A549 (cell line): ENCODE measurements at regions not wholly inside any gene's neighbourhood (a gene's known extent, or its start where the extent isn't known, plus 50 kb on each side); places are given as distances from the start of the nearest gene placed in this dataset.

Experiments used
- ATAC-seq, 2 experiments: fragments of 200-7000 bp in 1 of 2; fragments of >200 bp in 1 of 2; cut with Nextera tagmentation in 1 of 2; cut with Tn5 transposase in 1 of 2; 3 replicates each; pipeline versions ENCODE4 v1.8.0 to v1.9.1; 2018 to 2020; ENCODE audit warnings: mild to moderate bottlenecking in 1 of 2, moderate library complexity in 1 of 2
- CTCF ChIA-PET: fragments of 300-600 bp; sonication (Branson Sonifier 250); formaldehyde crosslinking; extraction: SDS; loops from one replicate; lab custom pipeline; 2021; ENCODE audit warnings: antibody characterized with exemption, inconsistent platforms; lab: Yijun Ruan, JAX
- POLR2A ChIA-PET: fragments of 350-600 bp; formaldehyde crosslinking; extraction: SDS; loops from one replicate; lab custom pipeline; 2021; ENCODE audit warnings: antibody characterized with exemption, inconsistent platforms; lab: Yijun Ruan, JAX
- DNase-seq, 2 experiments: peaks; one replicate each; pipeline versions ENCODE4 v3.0.0 to v3.0.0-alpha.2; 2011 to 2016; ENCODE audit warnings: low read depth in 1 of 2, low spot score in 1 of 2
- FAIRE-seq: peaks from 2 replicates; lab custom pipeline; 2011; peaks lifted over from hg19 to GRCh38; lab: Jason Lieb, UNC
- H3K27ac ChIP-seq, 2 experiments: fragments of >200 bp; sonication (Bioruptor Twin); formaldehyde crosslinking; 3 replicates each; pipeline ENCODE4 v1.5.1; 2016 to 2017
- H3K4me1 ChIP-seq: fragments of >200 bp; sonication (Bioruptor Twin); formaldehyde crosslinking; 3 replicates; pipeline ENCODE4 v1.6.1; 2016
- H3K4me2 ChIP-seq: fragments of >200 bp; sonication (Bioruptor Twin); formaldehyde crosslinking; 3 replicates; pipeline ENCODE4 v1.6.1; 2016
- H3K4me3 ChIP-seq: fragments of >200 bp; sonication (Bioruptor Twin); formaldehyde crosslinking; 3 replicates; pipeline ENCODE4 v1.5.1; 2016
- H3K9me3 ChIP-seq: fragments of >200 bp; sonication (Bioruptor Twin); formaldehyde crosslinking; 3 replicates; pipeline ENCODE4 v1.6.1; 2016
- CBX2 ChIP-seq: fragments of 200-600 bp; sonication (generic); IDR thresholded peaks from 2 replicates; pipeline ENCODE4 v1.6.1; 2016; ENCODE audit warnings: low read depth, mild to moderate bottlenecking, borderline replicate concordance
- CEBPB ChIP-seq, 2 experiments: fragments of >200 bp in 1 of 2; sonication (Bioruptor Twin) in 1 of 2; formaldehyde crosslinking in 1 of 2; IDR thresholded peaks; 2 replicates each; pipeline ENCODE4 v1.6.1; 2012 to 2016
- CHD2 ChIP-seq: fragments of 150-350 bp; IDR thresholded peaks from 2 replicates; pipeline ENCODE4 v1.6.1; 2014; ENCODE audit warnings: low read length; ENCODE audit not compliant: partially characterized antibody
- CHD4 ChIP-seq: fragments of 200-600 bp; sonication (generic); IDR thresholded peaks from 2 replicates; pipeline ENCODE4 v1.6.1; 2016; ENCODE audit warnings: antibody characterized with exemption, mild to moderate bottlenecking, borderline replicate concordance
- EHMT2 ChIP-seq: fragments of 200-600 bp; sonication (generic); IDR thresholded peaks from 2 replicates; pipeline ENCODE4 v1.6.1; 2016; ENCODE audit warnings: antibody characterized with exemption, low read depth, mild to moderate bottlenecking, moderate library complexity
- ESRRA ChIP-seq: fragments of 150-350 bp; IDR thresholded peaks from 2 replicates; pipeline ENCODE4 v1.6.1; 2014; ENCODE audit warnings: mild to moderate bottlenecking, low read length, borderline replicate concordance
- FOSL2 ChIP-seq, 2 experiments: fragments of 450-650 bp in 1 of 2; fragments of >200 bp in 1 of 2; sonication (Bioruptor Twin) in 1 of 2; formaldehyde crosslinking; IDR thresholded peaks; 2 replicates each; pipeline versions ENCODE4 v1.5.0 to v1.6.1; 2016 to 2020; ENCODE audit warnings: mild to moderate bottlenecking in 1 of 2, moderate library complexity in 1 of 2
- GATA3 ChIP-seq: IDR thresholded peaks from 2 replicates; pipeline ENCODE4 v1.6.1; 2012; ENCODE audit warnings: borderline replicate concordance
- HDAC2 ChIP-seq: fragments of 200-600 bp; sonication (generic); IDR thresholded peaks from 2 replicates; pipeline ENCODE4 v1.6.1; 2016
- HOXA7 ChIP-seq: fragments of 250-450 bp; sonication (Bioruptor Pico); IDR thresholded peaks from 2 replicates; pipeline ENCODE4 v1.5.0; 2020; ENCODE audit warnings: mild to moderate bottlenecking, moderate library complexity
- HOXB13 ChIP-seq: fragments of 250-450 bp; sonication (Bioruptor Pico); IDR thresholded peaks from 2 replicates; pipeline ENCODE4 v1.5.0; 2020; ENCODE audit warnings: low read depth, mild to moderate bottlenecking, moderate library complexity
- JUN ChIP-seq, 2 experiments: fragments of >200 bp; sonication (Bioruptor Twin); formaldehyde crosslinking; IDR thresholded peaks; 2 replicates in 1 of 2; 3 replicates in 1 of 2; pipeline ENCODE4 v1.6.1; 2016 to 2017
- JUNB ChIP-seq: fragments of >200 bp; sonication (Bioruptor Twin); formaldehyde crosslinking; IDR thresholded peaks from 2 replicates; pipeline ENCODE4 v1.6.1; 2016
- KDM1A ChIP-seq: fragments of 200-600 bp; sonication (generic); IDR thresholded peaks from 2 replicates; pipeline ENCODE4 v1.6.1; 2016; ENCODE audit warnings: low read depth, mild to moderate bottlenecking
- MAFK ChIP-seq: fragments of 450-650 bp; IDR thresholded peaks from 2 replicates; pipeline ENCODE4 v1.6.1; 2014; ENCODE audit not compliant: partially characterized antibody
- NFE2L2 ChIP-seq: fragments of 150-350 bp; conservative IDR thresholded peaks from 2 replicates; pipeline ENCODE4 v1.6.1; 2014; ENCODE audit warnings: low read length
- NR3C1 ChIP-seq: fragments of >200 bp; sonication (Bioruptor Twin); formaldehyde crosslinking; IDR thresholded peaks from 3 replicates; pipeline ENCODE4 v1.6.1; 2017
- PHF8 ChIP-seq: fragments of 200-600 bp; sonication (generic); IDR thresholded peaks from 2 replicates; pipeline ENCODE4 v1.6.1; 2016; ENCODE audit warnings: low read depth, mild to moderate bottlenecking, antibody characterized with exemption, moderate library complexity, borderline replicate concordance
- RARB ChIP-seq: fragments of 250-450 bp; sonication (Bioruptor Pico); IDR thresholded peaks from 2 replicates; pipeline ENCODE4 v1.8.0; 2021; ENCODE audit warnings: mild to moderate bottlenecking, moderate library complexity
- SREBF2 ChIP-seq: fragments of 450-650 bp; IDR thresholded peaks from 2 replicates; pipeline ENCODE4 v1.6.1; 2014; ENCODE audit warnings: mild to moderate bottlenecking, moderate library complexity
- TP53 ChIP-seq: fragments of 250-450 bp; sonication (Bioruptor Pico); IDR thresholded peaks from 2 replicates; pipeline ENCODE4 v1.5.0; 2021; ENCODE audit warnings: mild to moderate bottlenecking, moderate library complexity
- ZNF302 ChIP-seq: fragments of 250-450 bp; sonication (Bioruptor Pico); IDR thresholded peaks from 2 replicates; pipeline ENCODE4 v1.9.0; 2021; ENCODE audit warnings: inconsistent platforms, mild to moderate bottlenecking, moderate library complexity
- WGBS: methylation state at CpG from one replicate; pipeline ENCODE4 v1.1.6; 2017; ENCODE audit errors: missing lambda C conversion rate; 5-methylcytosine and 5-hydroxymethylcytosine counted together
- TF ChIP-seq, protein P1 (sequence below): IDR thresholded peaks from 2 replicates; pipeline ENCODE4 v1.6.1; 2012
- TF ChIP-seq, protein P2 (sequence below): IDR thresholded peaks from 2 replicates; pipeline ENCODE4 v1.6.1; 2012; ENCODE audit warnings: low read depth, borderline replicate concordance
- TF ChIP-seq, protein P3 (sequence below): fragments of 450-650 bp; IDR thresholded peaks from 2 replicates; pipeline ENCODE4 v1.6.1; 2014; ENCODE audit warnings: antibody characterized with exemption
- TF ChIP-seq, protein P4 (sequence below): fragments of 250-450 bp; sonication (Bioruptor Pico); IDR thresholded peaks from 2 replicates; pipeline ENCODE4 v1.5.0; 2020; ENCODE audit warnings: low read depth, mild to moderate bottlenecking, moderate library complexity

DNA sequence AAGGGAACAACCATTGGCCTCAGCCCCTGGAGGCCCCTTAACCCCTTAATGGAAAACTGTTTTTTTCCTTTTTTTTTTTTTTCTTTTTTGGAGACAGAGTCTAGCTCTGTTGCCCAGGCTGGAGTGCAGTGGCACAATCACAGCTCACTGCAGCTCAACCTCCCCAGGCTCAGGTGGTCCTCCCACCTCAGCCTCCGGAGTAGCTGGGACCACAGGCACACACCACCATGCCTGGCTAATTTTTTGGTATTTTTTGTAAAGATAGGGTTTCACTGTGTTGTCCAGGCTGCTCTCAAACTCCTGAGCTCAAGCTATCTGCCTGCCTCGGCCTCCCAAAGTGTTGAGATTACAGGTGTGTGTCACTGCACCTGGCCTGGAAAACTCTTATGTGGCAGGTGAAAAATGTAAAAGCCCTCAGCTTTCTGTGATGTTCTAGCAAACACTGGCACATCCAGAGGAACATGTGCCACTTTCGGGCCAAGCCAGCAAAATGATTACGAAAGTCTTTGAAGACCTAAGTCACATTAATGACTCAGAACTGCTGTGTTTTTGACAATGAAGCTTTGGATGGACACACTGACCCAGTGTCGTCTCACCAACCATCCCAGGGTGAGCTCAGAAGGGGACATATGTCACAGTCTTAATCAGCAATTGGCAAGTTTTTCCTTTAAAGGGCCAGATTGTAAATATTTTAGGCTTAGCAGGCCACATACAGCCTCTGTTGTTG is 189.3 kb upstream of the TPM1 start (continued):
- TF ChIP-seq TP53 (CRISPR knock-in tag) = no peak
- TF ChIP-seq, protein P1, sequence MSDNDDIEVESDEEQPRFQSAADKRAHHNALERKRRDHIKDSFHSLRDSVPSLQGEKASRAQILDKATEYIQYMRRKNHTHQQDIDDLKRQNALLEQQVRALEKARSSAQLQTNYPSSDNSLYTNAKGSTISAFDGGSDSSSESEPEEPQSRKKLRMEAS = peak; percentile 59; the same call in 1 of the 2 replicates
- no peak for TF ChIP-seq MAFK
- TF ChIP-seq NFE2L2 = no peak
- TF ChIP-seq CHD4 = no peak
- peak in 1 of 2 experiments; percentile 57; a peak in 2 of 4 replicates for TF ChIP-seq CEBPB (IDR thresholded peaks at IDR 0.05)
- TF ChIP-seq JUN (IDR thresholded peaks at IDR 0.05) = 0 out of 5 replicates have a peak, but pooled peaks of 1 of the 2 experiments have one; percentile 18
- TF ChIP-seq KDM1A = no peak
- TF ChIP-seq, protein P2, sequence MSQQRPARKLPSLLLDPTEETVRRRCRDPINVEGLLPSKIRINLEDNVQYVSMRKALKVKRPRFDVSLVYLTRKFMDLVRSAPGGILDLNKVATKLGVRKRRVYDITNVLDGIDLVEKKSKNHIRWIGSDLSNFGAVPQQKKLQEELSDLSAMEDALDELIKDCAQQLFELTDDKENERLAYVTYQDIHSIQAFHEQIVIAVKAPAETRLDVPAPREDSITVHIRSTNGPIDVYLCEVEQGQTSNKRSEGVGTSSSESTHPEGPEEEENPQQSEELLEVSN = no peak; the same call in 1 of the 2 replicates
- TF ChIP-seq EHMT2 = no peak
- TF ChIP-seq CBX2 = no peak
- TF ChIP-seq, protein P3, sequence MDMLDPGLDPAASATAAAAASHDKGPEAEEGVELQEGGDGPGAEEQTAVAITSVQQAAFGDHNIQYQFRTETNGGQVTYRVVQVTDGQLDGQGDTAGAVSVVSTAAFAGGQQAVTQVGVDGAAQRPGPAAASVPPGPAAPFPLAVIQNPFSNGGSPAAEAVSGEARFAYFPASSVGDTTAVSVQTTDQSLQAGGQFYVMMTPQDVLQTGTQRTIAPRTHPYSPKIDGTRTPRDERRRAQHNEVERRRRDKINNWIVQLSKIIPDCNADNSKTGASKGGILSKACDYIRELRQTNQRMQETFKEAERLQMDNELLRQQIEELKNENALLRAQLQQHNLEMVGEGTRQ = no peak

DNA sequence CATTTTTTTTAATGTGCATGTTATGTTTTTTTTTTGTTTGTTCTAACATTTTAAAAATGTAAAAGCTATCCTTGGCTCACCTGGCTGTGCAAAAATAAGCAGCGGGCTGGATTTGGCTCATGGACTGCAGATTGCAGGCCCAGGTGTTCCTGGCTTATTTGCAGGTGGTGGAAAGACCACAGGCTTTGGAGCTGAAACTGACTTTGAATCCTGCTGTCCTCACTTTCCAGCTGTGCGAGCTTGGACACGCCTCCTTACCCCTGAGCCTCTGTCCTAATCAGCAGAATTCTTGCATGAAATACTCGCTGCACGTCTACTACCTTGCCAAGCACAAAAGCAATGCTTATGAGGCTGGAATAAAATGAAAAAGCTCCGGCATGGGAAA is 188.7 kb upstream of the TPM1 start:
- FAIRE-seq = no peak
- peaks cover 78% of the 10 kb centered on the region for H3K4me1 ChIP-seq
- TF ChIP-seq HOXB13 (CRISPR knock-in tag) (no peak), CHD2 (no peak), TP53 (CRISPR knock-in tag) (no peak), PHF8 (no peak), FOSL2 (IDR thresholded peaks at IDR 0.05) (no peak), FOSL2 (CRISPR knock-in tag; IDR thresholded peaks at IDR 0.05) (no peak), ZNF302 (CRISPR knock-in tag) (no peak), HOXA7 (CRISPR knock-in tag) (no peak), NR3C1 (no peak), SREBF2 (no peak), GATA3 (no peak), ESRRA (no peak), JUNB (no peak), CEBPB (IDR thresholded peaks at IDR 0.05) (no peak), RARB (CRISPR knock-in tag) (no peak), HDAC2 (no peak)
- TF ChIP-seq, protein P4, sequence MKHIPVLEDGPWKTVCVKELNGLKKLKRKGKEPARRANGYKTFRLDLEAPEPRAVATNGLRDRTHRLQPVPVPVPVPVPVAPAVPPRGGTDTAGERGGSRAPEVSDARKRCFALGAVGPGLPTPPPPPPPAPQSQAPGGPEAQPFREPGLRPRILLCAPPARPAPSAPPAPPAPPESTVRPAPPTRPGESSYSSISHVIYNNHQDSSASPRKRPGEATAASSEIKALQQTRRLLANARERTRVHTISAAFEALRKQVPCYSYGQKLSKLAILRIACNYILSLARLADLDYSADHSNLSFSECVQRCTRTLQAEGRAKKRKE = no peak
- H3K4me3 ChIP-seq = no peak overlapping the region
- peak overlapping the region; percentile 91 for H3K27ac ChIP-seq
- ATAC-seq = no peak
- H3K9me3 ChIP-seq = peaks cover 8% of the 10 kb centered on the region; the same call in 2 of the 3 replicates
- 90% methylated on average over 6 of the region's 6 CpGs for WGBS
- ChIA-PET POLR2A (interaction anchor here (0.7 to 1.2 kb wide), 2 partner anchors 34 to 188 kb away, joined by 3 read pairs; partner anchors contain the start of gene TPM1), CTCF (interaction anchor here (0.9 to 3.2 kb wide), 10 partner anchors 26 to 240 kb away, joined by 3 to 12 read pairs (median 4); partner anchors contain the start of gene TPM1)
- H3K4me2 ChIP-seq = peak overlapping the region; percentile 29
- DNase-seq = no peak
